HFFc6 (cell line): ENCODE measurements at regions not wholly inside any gene's neighbourhood (a gene's known extent, or its start where the extent isn't known, plus 50 kb on each side); places are given as distances from the start of the nearest gene placed in this dataset.

Source experiments
- DNase-seq: peaks from one replicate; pipeline ENCODE4 v3.0.0-alpha.2; 2018
- H3K27ac Mint-ChIP-seq: 2 replicates; pipeline ENCODE4 v1.8.0; 2020; ENCODE audit warnings: mild to moderate bottlenecking, mixed read lengths
- H3K27me3 Mint-ChIP-seq: 2 replicates; pipeline ENCODE4 v1.8.0; 2021; ENCODE audit warnings: mild to moderate bottlenecking, moderate library complexity, mixed read lengths; ENCODE audit not compliant: insufficient read depth
- H3K36me3 Mint-ChIP-seq: 2 replicates; pipeline ENCODE4 v1.8.0; 2021; ENCODE audit warnings: low read depth, mixed read lengths
- H3K4me1 Mint-ChIP-seq: 2 replicates; pipeline ENCODE4 v1.8.0; 2020; ENCODE audit warnings: low read depth, mixed read lengths
- H3K4me3 Mint-ChIP-seq: 2 replicates; pipeline ENCODE4 v1.8.0; 2020; ENCODE audit warnings: mild to moderate bottlenecking, moderate library complexity, mixed read lengths
- H3K9me3 Mint-ChIP-seq: 2 replicates; pipeline ENCODE4 v1.8.0; 2020; ENCODE audit warnings: mild to moderate bottlenecking, mixed read lengths
- TF ChIP-seq, protein P1 (sequence below): fragments of 200-600 bp; sonication (generic); IDR thresholded peaks from 2 replicates; pipeline ENCODE4 v1.5.0; 2021; ENCODE audit warnings: antibody characterized with exemption, mild to moderate bottlenecking

DNA sequence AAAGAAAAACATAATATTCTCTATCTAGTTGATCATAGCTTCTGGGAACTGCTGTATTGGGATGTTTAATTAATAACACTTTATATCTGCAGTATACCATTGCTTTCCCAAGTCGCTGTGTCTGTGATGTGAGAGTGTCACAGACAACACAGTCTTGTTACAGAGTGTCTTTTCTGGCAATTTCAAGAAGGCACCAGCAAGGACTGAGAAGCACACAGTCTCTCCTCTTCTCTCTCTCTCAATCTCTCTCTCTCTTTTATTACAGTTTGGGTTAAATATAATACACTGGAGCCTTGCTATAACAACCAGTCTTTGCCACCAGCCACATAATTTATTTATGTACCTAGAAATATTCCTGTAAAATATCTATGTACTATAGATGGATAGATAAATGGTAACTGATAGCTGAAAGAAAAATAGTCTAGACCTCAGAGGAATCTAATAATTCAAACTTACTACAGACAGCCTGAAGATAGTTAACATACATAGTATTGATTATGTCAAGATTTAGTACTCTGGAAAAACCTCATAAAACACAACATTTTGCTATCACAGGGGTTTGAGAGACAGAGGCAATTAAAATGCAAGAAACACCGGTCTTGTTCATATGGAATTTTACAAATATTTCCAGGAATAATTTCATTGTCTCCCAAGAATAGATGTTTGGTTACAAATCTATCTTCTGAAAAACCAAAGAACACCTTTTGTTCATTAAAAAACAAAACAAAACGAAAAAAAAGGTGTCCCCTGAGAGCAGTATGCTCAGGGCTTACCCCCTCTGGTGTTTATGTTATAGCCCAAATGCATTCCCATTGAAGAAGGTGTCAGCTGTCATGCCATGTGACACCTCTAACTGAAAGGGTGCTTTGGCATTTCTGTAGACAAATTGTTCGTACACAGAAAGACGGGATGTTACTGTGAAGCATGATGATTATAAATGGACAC lies 507.8 kb downstream of the TBC1D4 start:
- no peak overlapping the region for H3K27ac Mint-ChIP-seq
- TF ChIP-seq, protein P1, sequence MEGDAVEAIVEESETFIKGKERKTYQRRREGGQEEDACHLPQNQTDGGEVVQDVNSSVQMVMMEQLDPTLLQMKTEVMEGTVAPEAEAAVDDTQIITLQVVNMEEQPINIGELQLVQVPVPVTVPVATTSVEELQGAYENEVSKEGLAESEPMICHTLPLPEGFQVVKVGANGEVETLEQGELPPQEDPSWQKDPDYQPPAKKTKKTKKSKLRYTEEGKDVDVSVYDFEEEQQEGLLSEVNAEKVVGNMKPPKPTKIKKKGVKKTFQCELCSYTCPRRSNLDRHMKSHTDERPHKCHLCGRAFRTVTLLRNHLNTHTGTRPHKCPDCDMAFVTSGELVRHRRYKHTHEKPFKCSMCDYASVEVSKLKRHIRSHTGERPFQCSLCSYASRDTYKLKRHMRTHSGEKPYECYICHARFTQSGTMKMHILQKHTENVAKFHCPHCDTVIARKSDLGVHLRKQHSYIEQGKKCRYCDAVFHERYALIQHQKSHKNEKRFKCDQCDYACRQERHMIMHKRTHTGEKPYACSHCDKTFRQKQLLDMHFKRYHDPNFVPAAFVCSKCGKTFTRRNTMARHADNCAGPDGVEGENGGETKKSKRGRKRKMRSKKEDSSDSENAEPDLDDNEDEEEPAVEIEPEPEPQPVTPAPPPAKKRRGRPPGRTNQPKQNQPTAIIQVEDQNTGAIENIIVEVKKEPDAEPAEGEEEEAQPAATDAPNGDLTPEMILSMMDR: no peak
- no peaks in the 10 kb centered on the region for H3K4me1 Mint-ChIP-seq
- H3K27me3 Mint-ChIP-seq: peaks cover 4% of the 10 kb centered on the region
- H3K36me3 Mint-ChIP-seq: no peaks in the 10 kb centered on the region
- H3K4me3 Mint-ChIP-seq: no peak overlapping the region
- no peak for DNase-seq
- no peaks in the 10 kb centered on the region for H3K9me3 Mint-ChIP-seq

DNA sequence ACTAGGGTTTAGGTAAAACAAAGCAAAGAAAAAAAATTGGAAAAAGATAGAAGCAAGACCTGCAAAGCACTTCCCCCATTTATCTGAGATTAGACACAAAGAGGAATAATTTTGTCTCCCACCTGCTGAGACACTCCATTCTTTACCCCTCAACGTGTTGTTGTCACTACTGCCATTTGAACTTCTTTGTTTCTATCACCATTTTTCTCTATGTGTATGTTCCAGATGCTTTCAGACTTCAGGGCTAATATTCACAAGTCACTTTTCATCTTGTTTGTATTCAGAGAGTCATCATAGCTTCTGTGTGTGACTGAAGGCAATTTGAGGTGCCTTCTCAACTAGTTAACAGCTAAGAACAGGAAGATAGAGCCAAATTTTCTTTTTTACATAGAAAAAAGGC lies 512.5 kb downstream of the TBC1D4 start:
- no peak for DNase-seq
- H3K9me3 Mint-ChIP-seq: no peaks in the 10 kb centered on the region
- no peaks in the 10 kb centered on the region for H3K36me3 Mint-ChIP-seq
- H3K4me1 Mint-ChIP-seq: no peaks in the 10 kb centered on the region
- H3K27ac Mint-ChIP-seq: no peak overlapping the region
- TF ChIP-seq, protein P1: no peak
- H3K4me3 Mint-ChIP-seq: no peak overlapping the region
- peaks cover 9% of the 10 kb centered on the region for H3K27me3 Mint-ChIP-seq

DNA sequence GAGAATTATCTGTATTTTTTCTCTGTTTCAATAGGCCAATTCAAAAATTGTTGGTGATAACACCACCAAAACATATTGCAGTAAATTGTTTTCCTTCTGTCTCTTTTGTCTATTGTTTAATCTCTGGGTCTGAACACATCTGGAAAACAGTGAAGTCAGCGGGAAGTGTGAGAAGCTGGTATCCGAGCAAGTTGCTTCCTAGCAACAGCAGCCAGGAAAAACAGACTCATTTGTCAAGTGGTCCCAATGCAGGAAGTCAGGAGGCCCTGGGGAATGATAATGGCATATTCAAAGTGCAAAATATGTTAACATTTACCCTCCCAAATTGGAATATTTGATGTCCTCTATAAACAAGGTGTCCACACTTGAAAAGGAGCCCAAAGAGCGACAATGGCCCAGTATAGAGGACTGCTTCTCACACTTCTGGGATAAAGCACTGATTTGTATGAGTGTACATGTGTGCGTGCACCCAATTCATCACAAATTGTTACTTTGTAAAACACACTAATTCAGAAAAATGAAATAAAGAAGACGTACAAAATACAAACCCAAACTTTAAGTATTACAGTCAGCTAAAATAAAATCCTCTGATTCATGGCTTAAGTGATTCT lies 515.0 kb downstream of the TBC1D4 start:
- H3K9me3 Mint-ChIP-seq: no peaks in the 10 kb centered on the region
- H3K4me3 Mint-ChIP-seq: no peak overlapping the region
- H3K36me3 Mint-ChIP-seq: no peaks in the 10 kb centered on the region
- no peak for DNase-seq
- TF ChIP-seq, protein P1: no peak
- H3K4me1 Mint-ChIP-seq: no peaks in the 10 kb centered on the region
- peaks cover 9% of the 10 kb centered on the region for H3K27me3 Mint-ChIP-seq
- H3K27ac Mint-ChIP-seq: no peak overlapping the region

DNA sequence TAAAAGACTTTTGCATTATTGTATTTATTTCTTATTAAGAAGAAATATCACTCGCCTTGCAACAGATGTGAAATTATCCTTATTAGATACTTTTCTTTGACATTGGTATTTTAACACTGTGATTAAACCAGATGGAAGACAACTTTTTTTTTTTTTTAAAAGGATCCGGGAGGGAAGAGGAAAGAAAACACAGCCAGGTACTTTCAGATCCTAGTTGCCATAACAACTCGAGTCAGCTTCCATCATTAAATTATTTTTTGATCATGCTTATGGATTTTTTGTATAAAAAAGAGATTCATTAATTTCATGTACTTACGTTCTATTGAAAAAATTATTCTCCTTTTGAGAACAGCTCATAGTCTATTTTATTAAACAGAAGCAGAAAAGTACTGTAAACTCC lies 515.7 kb downstream of the TBC1D4 start:
- no peak overlapping the region for H3K4me3 Mint-ChIP-seq
- H3K4me1 Mint-ChIP-seq: no peaks in the 10 kb centered on the region
- H3K27ac Mint-ChIP-seq: no peak overlapping the region
- H3K9me3 Mint-ChIP-seq: no peaks in the 10 kb centered on the region; the same call in 1 of the 2 replicates
- no peak for DNase-seq
- TF ChIP-seq, protein P1: no peak
- peaks cover 9% of the 10 kb centered on the region for H3K27me3 Mint-ChIP-seq
- no peaks in the 10 kb centered on the region for H3K36me3 Mint-ChIP-seq

DNA sequence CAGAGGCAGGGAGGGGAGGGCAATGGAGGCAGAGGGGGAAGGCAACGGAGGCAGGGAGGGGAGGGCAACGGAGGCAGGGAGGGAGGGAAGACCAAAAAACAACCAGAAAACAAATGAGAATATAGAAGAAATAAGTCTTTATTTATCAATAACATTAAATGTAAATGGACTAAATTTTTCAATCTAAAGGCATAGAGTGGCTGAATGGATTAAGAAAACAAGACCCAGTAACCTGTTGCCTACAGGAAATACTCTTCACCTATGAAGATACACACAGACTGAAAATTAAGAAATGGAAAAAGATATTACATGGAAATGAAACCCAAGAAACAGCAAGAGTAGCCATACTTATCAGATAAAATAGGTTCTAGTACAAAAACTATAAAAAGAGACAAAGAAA lies 536.3 kb downstream of the TBC1D4 start:
- Mint-ChIP-seq H3K27me3 (peaks cover 6% of the 10 kb centered on the region; the same call in 1 of the 2 replicates), H3K9me3 (peaks cover 10% of the 10 kb centered on the region), H3K27ac (no peak overlapping the region), H3K36me3 (peaks cover 5% of the 10 kb centered on the region), H3K4me3 (no peak overlapping the region), H3K4me1 (no peaks in the 10 kb centered on the region)
- TF ChIP-seq, protein P1: no peak
- DNase-seq: no peak
